Mesothelial cell of epicardium (in vitro differentiated cells): ENCODE measurements at regions not wholly inside any gene's neighbourhood (a gene's known extent, or its start where the extent isn't known, plus 50 kb on each side); places are given as distances from the start of the nearest gene placed in this dataset.

ENCODE experiments used
- DNase-seq, 2 experiments: peaks; one replicate each; pipeline ENCODE4 v3.0.0; 2021; ENCODE audit warnings: low spot score in 2 of 2; ENCODE audit not compliant: unreplicated experiment in 2 of 2
- H3K27ac Mint-ChIP-seq: 2 replicates; pipeline ENCODE4 v1.8.0; 2021; ENCODE audit warnings: mixed read lengths
- H3K27me3 Mint-ChIP-seq: 2 replicates; pipeline ENCODE4 v1.8.0; 2021; ENCODE audit warnings: low read depth, mixed read lengths
- H3K36me3 Mint-ChIP-seq: 2 replicates; pipeline ENCODE4 v1.8.0; 2021; ENCODE audit warnings: mixed read lengths
- H3K4me1 Mint-ChIP-seq: 2 replicates; pipeline ENCODE4 v1.8.0; 2021; ENCODE audit warnings: mixed read lengths
- H3K4me3 Mint-ChIP-seq: 2 replicates; pipeline ENCODE4 v1.8.0; 2021; ENCODE audit warnings: mild to moderate bottlenecking, moderate library complexity, mixed read lengths
- H3K9me3 Mint-ChIP-seq: 2 replicates; pipeline ENCODE4 v1.8.0; 2021; ENCODE audit warnings: mixed read lengths
- TF ChIP-seq, protein P1 (sequence below): fragments of 200-600 bp; sonication (generic); IDR thresholded peaks from one replicate; pipeline ENCODE4 v1.5.0; 2021; ENCODE audit warnings: antibody characterized with exemption; ENCODE audit not compliant: unreplicated experiment

DNA sequence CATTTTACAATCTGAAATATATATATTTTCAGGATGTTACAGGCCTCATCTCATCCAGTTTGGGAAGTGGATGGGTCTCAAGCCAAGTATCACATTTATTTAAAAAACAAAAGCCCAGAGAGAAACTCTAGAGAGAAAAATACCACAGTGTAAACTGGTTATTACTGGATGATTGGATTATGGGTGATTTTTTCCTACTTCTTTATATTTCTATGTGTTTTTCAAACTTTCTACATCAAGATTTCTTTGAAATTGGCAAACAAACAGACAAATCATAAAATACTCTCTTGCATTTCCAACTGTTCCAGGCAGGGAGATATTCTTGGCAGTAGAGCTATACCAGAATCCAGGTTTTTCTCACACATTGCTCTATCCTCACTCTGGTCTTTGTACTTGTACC lies 116.0 kb upstream of the SMIM23 start:
- peaks cover 5% of the 10 kb centered on the region for H3K9me3 Mint-ChIP-seq
- TF ChIP-seq, protein P1, sequence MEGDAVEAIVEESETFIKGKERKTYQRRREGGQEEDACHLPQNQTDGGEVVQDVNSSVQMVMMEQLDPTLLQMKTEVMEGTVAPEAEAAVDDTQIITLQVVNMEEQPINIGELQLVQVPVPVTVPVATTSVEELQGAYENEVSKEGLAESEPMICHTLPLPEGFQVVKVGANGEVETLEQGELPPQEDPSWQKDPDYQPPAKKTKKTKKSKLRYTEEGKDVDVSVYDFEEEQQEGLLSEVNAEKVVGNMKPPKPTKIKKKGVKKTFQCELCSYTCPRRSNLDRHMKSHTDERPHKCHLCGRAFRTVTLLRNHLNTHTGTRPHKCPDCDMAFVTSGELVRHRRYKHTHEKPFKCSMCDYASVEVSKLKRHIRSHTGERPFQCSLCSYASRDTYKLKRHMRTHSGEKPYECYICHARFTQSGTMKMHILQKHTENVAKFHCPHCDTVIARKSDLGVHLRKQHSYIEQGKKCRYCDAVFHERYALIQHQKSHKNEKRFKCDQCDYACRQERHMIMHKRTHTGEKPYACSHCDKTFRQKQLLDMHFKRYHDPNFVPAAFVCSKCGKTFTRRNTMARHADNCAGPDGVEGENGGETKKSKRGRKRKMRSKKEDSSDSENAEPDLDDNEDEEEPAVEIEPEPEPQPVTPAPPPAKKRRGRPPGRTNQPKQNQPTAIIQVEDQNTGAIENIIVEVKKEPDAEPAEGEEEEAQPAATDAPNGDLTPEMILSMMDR, result no peak
- H3K36me3 Mint-ChIP-seq, result no peaks in the 10 kb centered on the region
- peaks cover 26% of the 10 kb centered on the region for H3K4me1 Mint-ChIP-seq
- no peak for DNase-seq
- peak overlapping the region; percentile 96 for H3K27ac Mint-ChIP-seq
- H3K4me3 Mint-ChIP-seq, result no peak overlapping the region
- H3K27me3 Mint-ChIP-seq, result no peaks in the 10 kb centered on the region

DNA sequence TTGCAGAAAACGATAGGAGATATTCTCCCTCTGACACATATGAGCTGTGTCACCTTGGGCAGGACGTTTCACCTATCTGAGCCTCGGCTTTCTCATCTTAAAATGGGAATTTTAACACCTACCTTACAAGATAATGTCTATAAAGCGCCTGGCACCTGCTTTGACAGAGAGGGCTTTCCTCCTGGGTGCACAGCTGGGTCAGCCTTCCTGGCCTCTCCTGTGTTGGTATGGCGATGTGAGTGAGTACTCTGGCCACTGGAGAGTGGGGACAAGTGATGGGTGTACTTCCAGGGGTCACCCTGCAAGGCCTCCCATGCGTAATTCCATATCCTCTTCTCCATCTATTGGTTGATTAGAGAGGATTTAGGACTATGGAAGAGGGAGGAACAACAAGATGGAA lies 113.1 kb upstream of the SMIM23 start:
- no peak overlapping the region for H3K27ac Mint-ChIP-seq
- peaks cover 5% of the 10 kb centered on the region for H3K9me3 Mint-ChIP-seq
- H3K4me3 Mint-ChIP-seq, result no peak overlapping the region
- TF ChIP-seq, protein P1, result no peak
- H3K27me3 Mint-ChIP-seq, result no peaks in the 10 kb centered on the region
- DNase-seq, result no peak
- H3K36me3 Mint-ChIP-seq, result no peaks in the 10 kb centered on the region
- peaks cover 26% of the 10 kb centered on the region for H3K4me1 Mint-ChIP-seq

GRCh38 chr5:171673328-171673727 lies 112.3 kb upstream of the SMIM23 start:
- Mint-ChIP-seq H3K36me3 (no peaks in the 10 kb centered on the region), H3K4me1 (peaks cover 18% of the 10 kb centered on the region), H3K27me3 (no peaks in the 10 kb centered on the region), H3K9me3 (peaks cover 5% of the 10 kb centered on the region), H3K27ac (no peak overlapping the region), H3K4me3 (no peak overlapping the region)
- TF ChIP-seq, protein P1, result no peak
- no peak for DNase-seq

GRCh38 chr5:171673840-171674239 lies 111.8 kb upstream of the SMIM23 start:
- H3K27ac Mint-ChIP-seq, result no peak overlapping the region
- no peaks in the 10 kb centered on the region for H3K27me3 Mint-ChIP-seq
- H3K36me3 Mint-ChIP-seq, result no peaks in the 10 kb centered on the region
- TF ChIP-seq, protein P1, result no peak
- H3K4me3 Mint-ChIP-seq, result no peak overlapping the region
- DNase-seq, result no peak
- H3K9me3 Mint-ChIP-seq, result peaks cover 5% of the 10 kb centered on the region
- H3K4me1 Mint-ChIP-seq, result peaks cover 20% of the 10 kb centered on the region

GRCh38 chr5:171675511-171675910 lies 110.1 kb upstream of the SMIM23 start:
- H3K9me3 Mint-ChIP-seq, result peaks cover 5% of the 10 kb centered on the region
- no peak overlapping the region for H3K4me3 Mint-ChIP-seq
- TF ChIP-seq, protein P1, result no peak
- no peaks in the 10 kb centered on the region for H3K27me3 Mint-ChIP-seq
- H3K27ac Mint-ChIP-seq, result no peak overlapping the region
- peaks cover 31% of the 10 kb centered on the region for H3K4me1 Mint-ChIP-seq
- no peak for DNase-seq
- no peaks in the 10 kb centered on the region for H3K36me3 Mint-ChIP-seq
